HG03342 (cell line): ENCODE measurements at regions not wholly inside any gene's neighbourhood (a gene's known extent, or its start where the extent isn't known, plus 50 kb on each side); places are given as distances from the start of the nearest gene placed in this dataset.
"Not testable (repeated sequence)": the region's sequence is repeated elsewhere in the genome, so short reads cannot be mapped to it uniquely, and the experiment has no call there.

ENCODE experiments used
- ATAC-seq: cut with Tn5 transposase; IDR thresholded peaks from one replicate; pipeline ENCODE4 v1.9.1; 2021; ENCODE audit warnings: mild to moderate bottlenecking, moderate library complexity; ENCODE audit not compliant: unreplicated experiment

DNA sequence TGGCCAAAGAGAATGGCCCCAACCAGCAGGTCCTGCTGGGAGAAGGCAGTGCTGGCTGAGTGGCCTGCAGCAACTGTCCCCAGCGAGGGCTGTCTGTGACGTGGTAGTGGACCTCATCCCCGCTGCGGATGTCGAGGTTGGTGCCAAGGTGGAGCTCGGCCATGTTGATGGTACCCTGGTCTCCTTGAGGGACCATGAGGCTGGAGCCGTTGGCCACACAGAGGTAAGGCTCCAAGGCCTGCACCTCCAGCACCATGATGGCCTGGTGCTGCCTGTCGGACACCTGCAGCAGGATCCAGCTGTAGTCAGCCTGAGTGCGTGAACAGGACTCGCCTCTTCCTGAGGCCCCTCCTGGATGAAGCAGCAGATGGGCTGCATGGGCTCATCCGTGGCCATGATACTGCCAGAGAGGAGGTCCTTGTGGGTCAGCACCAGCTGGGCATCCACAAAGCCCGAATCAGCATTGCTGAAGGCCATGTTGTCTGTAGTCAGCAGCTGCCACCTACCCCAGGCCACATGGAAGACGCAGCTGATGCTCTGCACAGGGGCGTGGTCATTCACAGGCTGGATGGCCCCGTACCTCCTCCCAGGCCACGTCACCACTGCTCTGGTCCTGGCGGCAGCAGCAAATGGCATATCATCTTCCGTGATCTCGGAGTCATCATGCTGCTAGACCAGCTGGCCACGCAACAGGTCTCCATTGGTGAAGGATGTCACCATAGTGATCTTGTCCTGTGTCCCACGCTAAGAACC, 167.5 kb downstream of the GOLGA6L4 start:
- no peak for ATAC-seq

DNA sequence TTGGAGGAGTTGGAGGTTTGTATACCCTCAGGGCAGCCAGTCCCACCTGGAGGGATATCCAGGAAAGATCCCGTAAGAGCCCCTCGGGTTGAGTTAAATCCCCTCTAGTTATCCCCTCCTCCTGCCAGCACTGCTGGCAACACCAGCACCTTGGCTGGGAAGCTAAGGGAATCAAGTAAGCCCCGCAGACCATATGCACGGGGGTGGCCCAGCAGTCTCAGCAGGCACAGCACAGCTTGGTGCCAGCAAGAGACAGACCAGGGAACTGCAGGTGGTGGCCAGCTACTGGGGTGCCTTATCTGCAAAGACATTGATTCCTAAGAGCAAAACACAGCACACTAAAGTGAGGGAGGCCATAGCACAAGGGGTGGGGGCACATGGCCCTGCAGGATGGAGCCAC, 173.8 kb downstream of the GOLGA6L4 start:
- not testable (repeated sequence) for ATAC-seq

DNA sequence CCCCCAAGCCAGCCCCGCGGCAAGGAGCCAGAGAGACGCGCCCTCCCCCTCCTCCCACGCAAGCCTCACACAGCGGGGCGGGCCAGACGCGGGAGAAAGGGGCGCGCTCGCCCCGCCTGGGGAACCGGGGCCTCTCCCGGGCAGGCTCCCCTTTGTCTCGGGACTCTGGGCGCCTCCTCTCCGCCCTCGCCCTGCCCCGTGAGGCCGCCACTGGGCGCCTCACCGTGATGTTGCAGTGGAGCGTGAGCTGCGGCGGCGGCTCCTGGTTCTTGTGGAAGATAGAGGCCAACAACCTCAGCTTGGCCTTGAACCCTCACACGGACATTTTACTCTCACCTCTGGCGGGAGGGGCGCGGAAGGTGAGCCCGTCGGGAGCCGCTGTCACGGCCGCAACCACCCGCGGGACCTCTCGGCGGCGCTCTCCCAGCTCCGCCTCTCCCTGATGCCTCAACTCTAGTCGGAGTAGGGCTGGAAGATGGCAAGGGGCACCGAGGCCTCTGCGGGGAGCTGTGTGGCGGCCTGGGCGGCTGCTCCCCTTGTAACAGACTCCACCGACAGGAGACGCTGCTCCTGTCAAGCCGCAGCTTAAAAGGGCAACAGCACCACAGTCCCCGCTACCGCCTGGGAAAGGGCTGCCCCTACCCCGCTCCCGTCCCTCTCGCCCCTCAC, 179.2 kb upstream of the ZSCAN2 start:
- not testable (repeated sequence) for ATAC-seq

DNA sequence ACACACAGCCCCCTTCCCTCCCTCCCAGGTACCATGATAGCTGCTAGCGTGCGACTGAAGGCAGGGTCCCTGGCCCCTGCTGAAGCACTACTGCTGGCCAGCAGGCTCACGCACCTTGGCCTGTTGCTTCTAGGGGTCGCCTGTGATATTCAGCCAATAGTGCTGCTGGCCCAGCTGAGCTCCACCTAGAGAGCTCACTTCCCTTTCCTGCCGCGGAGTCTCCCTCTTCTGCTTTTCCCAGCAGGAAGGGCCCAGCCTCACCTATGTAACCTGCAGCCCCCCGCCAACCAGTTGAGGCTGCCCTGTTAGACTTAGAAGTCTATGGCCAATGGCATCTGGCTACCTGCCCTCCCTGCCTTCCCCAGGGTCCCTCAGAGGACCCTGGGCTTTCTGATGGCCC, 175.5 kb upstream of the ZSCAN2 start:
- not testable (repeated sequence) for ATAC-seq

DNA sequence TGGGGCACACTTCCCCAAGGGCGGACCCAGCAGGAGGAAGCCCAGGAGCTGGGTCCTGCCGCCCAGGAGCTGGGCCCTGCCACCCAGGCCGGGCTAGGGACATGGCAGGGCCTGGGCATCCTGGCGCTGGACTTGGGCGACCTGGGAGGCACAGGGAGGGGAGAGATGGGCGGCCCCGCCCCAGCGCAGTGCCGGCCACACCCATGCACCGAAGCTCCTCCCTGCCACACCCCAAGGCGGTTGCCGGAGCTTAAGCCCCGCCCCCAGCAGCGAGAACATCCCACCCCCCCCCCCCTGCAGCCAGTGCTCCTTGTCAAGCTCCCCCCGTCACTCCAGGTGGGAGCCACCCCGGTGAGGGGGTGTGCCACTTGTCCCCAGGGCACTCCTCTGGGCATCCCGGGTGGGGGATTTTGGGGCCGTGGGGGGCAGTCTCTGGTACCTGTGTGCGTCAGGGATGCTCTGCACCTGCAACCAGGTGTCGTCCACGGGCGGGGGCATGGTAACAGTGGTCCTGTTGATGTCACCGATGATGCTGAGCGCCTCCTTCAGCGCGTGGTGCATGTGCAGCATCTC, 127.4 kb upstream of the ZSCAN2 start:
- not testable (repeated sequence) for ATAC-seq

DNA sequence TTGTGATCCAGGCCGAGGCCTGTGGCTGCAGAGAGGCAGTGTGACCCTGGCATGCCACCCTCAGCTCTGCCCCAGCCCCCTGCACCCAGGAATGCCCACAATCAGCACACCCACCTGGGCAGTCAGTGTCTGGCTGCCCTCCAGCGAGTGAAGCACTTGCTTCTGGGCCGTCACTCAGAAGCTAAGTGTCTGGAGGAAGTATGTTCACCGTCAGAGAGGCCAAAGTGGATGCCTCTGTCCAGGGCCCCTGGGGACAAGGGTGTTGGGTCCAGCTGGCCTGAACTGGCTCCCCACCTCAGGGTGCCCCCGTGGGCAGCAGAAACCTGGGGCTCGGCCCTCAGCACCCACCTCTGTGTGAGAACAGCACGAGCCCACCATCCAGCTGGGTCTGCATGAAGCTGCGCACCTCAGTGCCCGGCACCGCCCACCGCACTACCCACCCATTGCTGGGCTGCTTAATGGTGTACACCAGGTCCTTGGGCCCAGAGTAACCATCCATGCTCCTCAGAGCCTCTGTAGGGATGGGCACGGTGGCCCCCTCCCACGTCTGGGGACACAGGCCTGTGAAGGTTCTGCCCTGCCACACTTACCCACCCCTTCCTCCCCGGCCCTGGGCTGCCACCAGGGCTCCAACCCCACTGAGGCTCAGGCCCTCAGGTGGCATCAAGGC, 124.3 kb upstream of the ZSCAN2 start:
- ATAC-seq: not testable (repeated sequence)

DNA sequence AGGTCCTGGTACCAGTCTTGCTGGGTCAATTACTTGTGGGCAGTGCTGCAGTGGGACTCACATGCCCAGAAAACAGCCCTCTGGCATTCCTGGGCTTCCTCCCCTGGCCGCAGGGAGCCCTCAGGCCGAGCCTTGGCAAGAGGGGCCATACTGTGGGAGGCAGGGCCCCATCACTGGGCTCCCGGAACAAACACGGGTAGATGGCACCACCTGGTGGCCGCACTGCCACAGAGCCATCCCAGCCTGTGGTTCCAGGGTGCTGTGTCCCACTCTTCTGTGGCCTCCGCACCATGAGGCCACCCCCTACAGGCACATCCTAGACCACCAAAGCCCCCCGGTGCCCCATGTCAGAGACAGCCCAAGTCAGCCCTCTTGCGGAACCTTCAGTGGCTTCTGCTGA, 123.3 kb upstream of the ZSCAN2 start:
- peak; percentile 87 for ATAC-seq

DNA sequence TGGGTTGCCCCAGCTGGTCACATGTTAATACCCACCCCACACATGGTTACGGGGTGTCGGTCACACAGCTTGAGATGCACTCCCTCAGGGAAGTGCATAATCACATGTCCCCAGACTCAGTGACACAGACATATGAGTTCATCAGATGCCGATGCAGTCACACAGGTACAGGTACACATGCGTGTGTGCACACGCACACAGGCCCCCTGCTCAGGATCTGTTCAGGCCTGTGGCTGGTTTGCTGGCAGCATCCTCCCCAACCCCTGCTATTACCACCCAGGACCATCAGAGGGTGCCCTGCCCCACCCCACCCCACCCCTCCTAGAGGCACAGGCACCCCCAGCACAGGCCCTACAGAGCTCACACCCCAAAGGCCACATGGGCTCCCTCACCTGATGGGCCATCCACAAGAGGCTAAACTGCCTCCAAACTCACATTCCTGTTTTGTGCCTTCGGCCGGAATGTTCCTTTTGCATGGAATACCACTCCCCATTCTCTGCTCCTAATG, 120.6 kb upstream of the ZSCAN2 start:
- not testable (repeated sequence) for ATAC-seq

DNA sequence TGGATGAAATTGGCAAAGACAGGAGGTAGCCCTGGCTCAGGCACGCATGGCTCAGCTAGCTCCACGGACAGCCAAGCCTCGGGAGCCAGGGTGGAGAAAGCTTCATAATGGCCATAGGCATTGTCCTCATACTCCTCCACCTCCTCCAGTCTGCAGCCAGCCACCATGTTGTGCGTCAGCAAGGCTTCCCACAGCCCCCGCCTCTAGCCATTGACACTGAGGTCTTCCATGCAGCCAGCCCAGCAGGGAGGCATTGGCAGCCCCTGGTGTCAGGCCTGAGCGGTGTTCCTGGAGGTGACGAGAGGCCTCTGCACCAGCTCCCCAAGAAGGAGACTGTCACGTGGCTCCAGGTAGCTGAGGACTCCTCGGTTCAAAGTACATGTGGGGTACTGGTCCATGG, 117.0 kb upstream of the ZSCAN2 start:
- not testable (repeated sequence) for ATAC-seq

DNA sequence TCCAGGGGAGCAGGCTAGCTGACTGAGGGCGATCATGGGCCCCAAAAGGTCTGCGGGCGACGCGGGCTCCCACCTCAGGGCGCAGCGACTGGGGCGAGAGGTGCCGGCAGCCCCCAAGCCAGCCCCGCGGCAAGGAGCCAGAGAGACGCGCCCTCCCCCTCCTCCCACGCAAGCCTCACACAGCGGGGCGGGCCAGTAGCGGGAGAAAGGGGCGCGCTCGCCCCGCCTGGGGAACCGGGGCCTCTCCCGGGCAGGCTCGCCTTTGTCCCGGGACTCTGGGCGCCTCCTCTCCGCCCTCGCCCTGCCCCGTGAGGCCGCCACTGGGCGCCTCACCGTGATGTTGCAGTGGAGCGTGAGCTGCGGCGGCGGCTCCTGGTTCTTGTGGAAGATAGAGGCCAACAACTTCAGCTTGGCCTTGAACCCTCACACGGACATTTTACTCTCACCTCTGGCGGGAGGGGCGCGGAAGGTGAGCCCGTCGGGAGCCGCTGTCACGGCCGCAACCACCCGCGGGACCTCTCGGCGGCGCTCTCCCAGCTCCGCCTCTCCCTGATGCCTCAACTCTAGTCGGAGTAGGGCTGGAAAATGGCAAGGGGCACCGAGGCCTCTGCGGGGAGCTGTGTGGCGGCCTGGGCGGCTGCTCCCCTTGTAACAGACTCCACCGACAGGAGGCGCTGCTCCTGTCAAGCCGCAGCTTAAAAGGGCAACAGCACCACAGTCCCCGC, 100.5 kb upstream of the ZSCAN2 start:
- not testable (repeated sequence) for ATAC-seq

DNA sequence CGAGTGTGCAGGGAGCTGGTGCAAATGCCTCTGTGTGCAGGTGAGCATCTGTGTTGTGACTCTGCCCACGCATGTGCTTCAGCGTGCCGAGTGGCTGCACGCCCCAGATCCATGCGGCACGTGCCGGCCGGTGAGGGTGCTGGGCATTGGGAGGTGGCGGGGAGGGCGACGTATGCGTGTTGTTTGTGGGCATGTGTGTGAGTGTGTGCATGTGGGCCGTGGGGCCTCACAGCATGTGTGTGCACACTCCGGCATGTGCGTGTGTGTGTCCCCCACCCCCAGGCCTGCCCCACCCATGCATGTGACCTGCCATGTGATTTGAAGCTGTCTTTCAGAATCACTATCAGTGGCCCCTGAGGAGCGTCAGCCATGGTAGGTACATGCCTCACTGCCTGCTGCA, 97.7 kb upstream of the ZSCAN2 start:
- ATAC-seq: not testable (repeated sequence)

DNA sequence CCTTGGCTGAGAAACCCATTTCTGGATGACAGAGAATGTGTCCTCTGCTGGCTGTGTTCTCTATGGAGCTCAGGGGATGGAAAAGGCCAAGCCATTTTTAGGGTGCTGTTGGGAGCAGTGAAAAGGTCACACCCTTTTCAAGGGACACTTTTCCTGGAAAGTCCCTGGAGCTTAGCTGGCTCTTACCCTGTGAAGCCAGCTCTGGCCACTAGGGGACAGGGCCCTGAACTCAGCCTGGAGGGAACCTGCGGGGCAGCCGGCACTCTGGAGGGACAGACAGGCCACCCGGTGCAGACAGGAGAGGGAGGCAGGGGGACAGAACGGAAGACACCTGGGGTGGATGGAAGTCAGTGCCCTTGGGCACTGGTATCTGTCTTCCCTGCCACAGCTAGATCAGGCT, 95.3 kb upstream of the ZSCAN2 start:
- ATAC-seq: not testable (repeated sequence)

DNA sequence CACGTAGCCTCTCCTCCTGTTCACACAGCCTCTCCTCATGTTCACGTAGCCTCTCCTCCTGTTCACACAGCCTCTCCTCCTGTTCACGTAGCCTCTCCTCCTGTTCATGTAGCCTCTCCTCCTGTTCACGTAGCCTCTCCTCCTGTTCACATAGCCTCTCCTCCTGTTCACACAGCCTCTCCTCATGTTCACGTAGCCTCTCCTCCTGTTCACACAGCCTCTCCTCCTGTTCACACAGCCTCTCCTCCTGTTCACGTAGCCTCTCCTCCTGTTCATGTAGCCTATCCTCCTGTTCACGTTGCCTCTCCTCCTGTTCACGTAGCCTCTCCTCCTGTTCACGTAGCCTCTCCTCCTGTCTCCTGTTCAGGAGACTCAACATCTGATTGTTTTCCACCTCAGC, 88.5 kb upstream of the ZSCAN2 start:
- ATAC-seq: not testable (repeated sequence)

DNA sequence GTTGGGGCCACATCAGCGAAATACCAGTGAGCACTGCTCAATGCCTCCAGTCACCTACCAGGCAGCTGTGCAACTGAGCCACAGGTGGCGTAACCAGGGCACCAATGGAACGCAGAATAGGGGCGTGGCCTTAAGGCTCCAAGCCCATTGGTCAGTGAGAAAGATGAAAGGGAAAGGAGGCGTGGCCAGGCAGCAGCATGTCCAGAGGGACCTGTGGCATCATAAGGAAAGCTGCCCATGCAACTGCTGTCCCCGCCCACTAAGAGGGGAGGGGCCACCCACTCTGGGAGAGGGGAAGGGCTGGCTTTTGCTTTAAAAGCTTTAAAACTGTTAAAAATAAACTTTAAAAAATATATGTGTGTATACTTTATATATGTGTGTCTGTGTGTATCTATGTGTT, 84.0 kb upstream of the ZSCAN2 start:
- not testable (repeated sequence) for ATAC-seq

DNA sequence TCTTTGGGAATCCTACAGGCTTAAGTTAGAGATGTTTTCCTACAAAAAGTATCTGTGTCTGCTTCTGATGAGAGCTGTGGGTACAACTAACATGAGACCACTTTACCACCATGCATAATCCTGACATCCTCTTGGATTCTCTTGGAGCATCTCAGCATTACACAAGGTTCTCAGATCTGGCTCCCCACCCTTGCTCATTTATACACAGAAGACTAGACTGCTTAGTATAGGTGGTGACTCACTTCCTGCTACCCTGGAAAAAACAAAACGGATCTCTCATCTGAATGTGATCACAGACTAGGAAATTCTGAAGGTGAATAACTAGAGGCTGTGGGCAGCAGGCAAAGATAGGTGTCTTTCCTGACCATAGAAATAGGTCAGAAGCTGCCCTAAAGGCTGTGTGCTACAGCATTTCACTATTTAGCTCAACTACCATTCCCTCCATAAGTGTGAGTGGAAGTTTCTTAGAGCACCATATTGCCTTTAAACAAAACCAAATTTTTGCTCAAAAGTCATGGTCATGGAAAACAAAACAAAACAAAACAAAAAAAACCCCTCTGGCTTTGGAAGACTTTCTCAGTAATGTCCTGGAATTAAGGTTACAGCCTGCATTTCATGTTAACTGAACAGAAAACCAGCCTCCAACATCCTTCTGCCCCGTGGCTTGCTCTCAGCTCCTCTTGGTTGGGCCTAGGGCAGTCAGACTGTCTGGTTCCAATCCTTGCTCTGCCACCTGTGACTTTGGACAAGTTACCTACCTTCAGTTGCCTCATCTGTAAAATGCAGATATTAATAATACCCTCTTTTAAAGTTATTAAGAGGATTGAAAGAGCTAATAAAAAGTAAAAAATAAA, 75.1 kb upstream of the ZSCAN2 start:
- ATAC-seq: not testable (repeated sequence)

DNA sequence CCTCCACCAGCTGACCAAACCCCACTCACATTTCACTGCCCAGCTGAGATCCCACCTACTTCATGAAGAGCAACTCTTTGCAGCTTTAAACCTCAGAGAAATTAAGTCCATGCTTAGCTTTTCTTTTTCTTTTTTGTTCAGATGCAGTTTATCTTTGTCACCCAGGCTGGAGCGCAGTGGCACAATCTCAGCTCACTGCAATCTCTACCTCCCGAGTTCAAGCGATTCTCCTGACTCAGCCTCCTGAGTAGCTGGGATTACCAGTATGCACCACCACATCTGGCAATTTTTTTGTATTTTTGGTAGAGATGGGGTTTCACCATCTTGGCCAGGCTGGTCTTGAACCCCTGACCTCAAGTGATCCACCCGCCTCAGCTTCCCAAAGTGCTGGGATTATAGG, 70.1 kb upstream of the ZSCAN2 start:
- not testable (repeated sequence) for ATAC-seq

DNA sequence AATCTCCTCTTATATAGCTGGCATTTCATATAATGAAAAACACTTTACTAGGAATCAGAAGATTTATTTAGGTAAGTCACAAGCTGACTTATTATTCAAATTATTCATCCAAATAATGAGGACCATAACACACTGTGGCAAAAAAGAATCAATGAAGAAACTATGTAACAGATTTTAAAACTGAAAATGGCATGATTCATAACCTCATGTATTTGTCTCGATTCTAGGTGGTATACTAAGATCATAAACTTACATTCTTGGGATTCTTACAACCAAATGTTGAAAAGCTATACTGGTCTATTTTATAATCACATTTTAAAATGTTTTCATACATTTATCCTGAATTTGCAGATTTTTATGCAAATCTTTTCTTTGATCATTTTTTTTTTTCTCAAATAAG, 69.6 kb upstream of the ZSCAN2 start:
- not testable (repeated sequence) for ATAC-seq

DNA sequence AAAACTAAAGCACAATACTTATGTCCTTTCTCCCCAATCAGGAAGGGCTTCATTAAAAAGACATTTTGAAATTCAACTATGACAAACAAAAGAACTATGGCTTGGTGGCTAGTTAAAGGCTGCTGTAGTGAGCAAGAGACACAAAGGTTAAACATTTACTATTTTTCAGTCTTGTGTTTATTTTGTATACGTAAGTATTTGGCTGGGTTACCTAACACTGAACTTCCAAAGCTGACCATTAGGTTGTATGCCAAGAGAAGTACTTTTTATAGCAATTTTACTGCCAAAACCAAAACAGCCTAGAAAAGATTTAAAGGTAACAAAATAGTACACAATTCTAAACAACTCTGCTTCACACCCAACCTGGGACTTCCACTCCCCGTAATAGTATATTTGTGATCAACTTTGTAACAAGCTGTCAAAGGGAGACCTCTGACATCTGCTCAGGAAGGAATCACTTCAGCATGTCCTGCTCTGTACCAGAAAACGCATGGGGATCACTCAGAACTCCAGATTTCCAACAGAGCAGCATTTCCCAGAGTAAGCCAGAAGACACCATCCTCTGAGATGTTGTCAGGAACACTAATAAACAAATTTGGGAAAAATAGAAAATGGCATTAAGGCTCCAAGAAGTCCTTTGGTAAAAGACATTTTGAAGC, 69.0 kb upstream of the ZSCAN2 start:
- not testable (repeated sequence) for ATAC-seq

DNA sequence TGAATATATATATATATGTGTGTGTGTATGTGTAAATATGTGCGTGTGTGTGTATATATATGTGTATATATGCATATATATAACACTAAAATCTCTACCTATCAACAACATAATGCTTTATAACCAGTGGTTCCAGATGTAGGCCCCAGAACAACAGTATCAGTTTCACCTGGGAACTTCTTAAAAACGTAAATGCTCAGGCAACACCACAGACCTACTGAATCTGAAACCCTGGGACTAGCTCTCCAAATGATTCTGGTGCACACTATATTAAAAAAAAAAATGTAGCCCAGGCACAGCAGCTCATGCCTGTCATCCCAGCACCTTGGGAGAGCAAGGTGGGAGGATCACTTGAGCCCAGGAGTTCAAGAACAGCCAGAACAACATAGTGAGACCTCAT, 67.1 kb upstream of the ZSCAN2 start:
- ATAC-seq: not testable (repeated sequence)
